Activated naive CD4-positive, alpha-beta T cell treated with anti-CD3 and anti-CD28 coated beads for 36 hours (primary cell): ENCODE measurements at regions not wholly inside any gene's neighbourhood (a gene's known extent, or its start where the extent isn't known, plus 50 kb on each side); places are given as distances from the start of the nearest gene placed in this dataset.

Source experiments
- CTCF ChIA-PET: fragments of 350-600 bp; sonication (Branson Sonifier 250); formaldehyde crosslinking; loops from one replicate; lab custom pipeline; 2021; ENCODE audit warnings: antibody characterized with exemption; lab: Charles Lee
- DNase-seq: peaks from one replicate; pipeline ENCODE4 v3.0.0-alpha.2; 2020
- H3K27ac Mint-ChIP-seq: one replicate; pipeline ENCODE4 v1.8.0; 2021; ENCODE audit warnings: mild to moderate bottlenecking, mixed read lengths
- H3K27me3 Mint-ChIP-seq: one replicate; pipeline ENCODE4 v1.8.0; 2021; ENCODE audit warnings: low read depth, mixed read lengths
- H3K36me3 Mint-ChIP-seq: one replicate; pipeline ENCODE4 v1.8.0; 2021; ENCODE audit warnings: low read depth, mixed read lengths
- H3K4me1 Mint-ChIP-seq: one replicate; pipeline ENCODE4 v1.8.0; 2021; ENCODE audit warnings: low read depth, mixed read lengths
- H3K4me3 Mint-ChIP-seq: one replicate; pipeline ENCODE4 v1.8.0; 2021; ENCODE audit warnings: mild to moderate bottlenecking, moderate library complexity, mixed read lengths
- H3K9me3 Mint-ChIP-seq: one replicate; pipeline ENCODE4 v1.8.0; 2021; ENCODE audit warnings: mixed read lengths
- intact Hi-C: fragments of 100-400 bp; cut with micrococcal nuclease; formaldehyde crosslinking; loops from one replicate; pipeline ENCODE4 v1.15.1; 2023

GRCh38 chr5:12272389-12272788, 368.1 kb upstream of the CTNND2 start:
- no peaks in the 10 kb centered on the region for H3K4me1 Mint-ChIP-seq
- no peaks in the 10 kb centered on the region for H3K27me3 Mint-ChIP-seq
- DNase-seq: no peak
- no peak overlapping the region for H3K27ac Mint-ChIP-seq
- no peak overlapping the region for H3K4me3 Mint-ChIP-seq
- no peaks in the 10 kb centered on the region for H3K36me3 Mint-ChIP-seq
- intact Hi-C loops: no loop called here
- CTCF ChIA-PET: no interaction called here
- H3K9me3 Mint-ChIP-seq: peaks cover 3% of the 10 kb centered on the region

GRCh38 chr5:12270914-12271313, 366.7 kb upstream of the CTNND2 start:
- Mint-ChIP-seq H3K36me3 (no peaks in the 10 kb centered on the region), H3K4me1 (no peaks in the 10 kb centered on the region), H3K9me3 (peaks cover 1% of the 10 kb centered on the region), H3K27ac (no peak overlapping the region), H3K27me3 (no peaks in the 10 kb centered on the region), H3K4me3 (no peak overlapping the region)
- DNase-seq: no peak
- intact Hi-C loops: no loop called here
- CTCF ChIA-PET: no interaction called here

GRCh38 chr5:12269164-12269563, 364.9 kb upstream of the CTNND2 start:
- H3K4me3 Mint-ChIP-seq: no peak overlapping the region
- H3K36me3 Mint-ChIP-seq: no peaks in the 10 kb centered on the region
- no peaks in the 10 kb centered on the region for H3K4me1 Mint-ChIP-seq
- CTCF ChIA-PET: no interaction called here
- no peak for DNase-seq
- intact Hi-C loops: no loop called here
- H3K27me3 Mint-ChIP-seq: no peaks in the 10 kb centered on the region
- no peak overlapping the region for H3K27ac Mint-ChIP-seq
- H3K9me3 Mint-ChIP-seq: peaks cover 1% of the 10 kb centered on the region

GRCh38 chr5:12258549-12258948, 354.3 kb upstream of the CTNND2 start:
- Mint-ChIP-seq H3K9me3 (peaks cover 15% of the 10 kb centered on the region), H3K27ac (no peak overlapping the region), H3K4me1 (no peaks in the 10 kb centered on the region), H3K36me3 (no peaks in the 10 kb centered on the region), H3K4me3 (no peak overlapping the region), H3K27me3 (no peaks in the 10 kb centered on the region)
- DNase-seq: no peak
- CTCF ChIA-PET: no interaction called here
- intact Hi-C loops: no loop called here

GRCh38 chr5:12250454-12250853, 346.2 kb upstream of the CTNND2 start:
- DNase-seq: no peak
- Mint-ChIP-seq H3K27ac (no peak overlapping the region), H3K4me3 (no peak overlapping the region), H3K36me3 (no peaks in the 10 kb centered on the region), H3K4me1 (no peaks in the 10 kb centered on the region), H3K27me3 (no peaks in the 10 kb centered on the region), H3K9me3 (peaks cover 3% of the 10 kb centered on the region)
- intact Hi-C loops: no loop called here
- CTCF ChIA-PET: no interaction called here

GRCh38 chr5:12248831-12249230, 344.6 kb upstream of the CTNND2 start:
- Mint-ChIP-seq H3K36me3 (no peaks in the 10 kb centered on the region), H3K4me3 (no peak overlapping the region), H3K27ac (no peak overlapping the region), H3K4me1 (no peaks in the 10 kb centered on the region), H3K27me3 (no peaks in the 10 kb centered on the region), H3K9me3 (peaks cover 3% of the 10 kb centered on the region)
- CTCF ChIA-PET: no interaction called here
- no peak for DNase-seq
- intact Hi-C loops: no loop called here

- intact Hi-C loops: no loop called here
- Mint-ChIP-seq H3K9me3 (peaks cover 6% of the 10 kb centered on the region), H3K27ac (no peak overlapping the region), H3K27me3 (no peaks in the 10 kb centered on the region), H3K36me3 (no peaks in the 10 kb centered on the region), H3K4me3 (no peak overlapping the region), H3K4me1 (no peaks in the 10 kb centered on the region)
- CTCF ChIA-PET: no interaction called here
- DNase-seq: no peak
Observed at GRCh38 chr5:12246036-12246435, 341.8 kb upstream of the CTNND2 start.

- H3K27me3 Mint-ChIP-seq: no peaks in the 10 kb centered on the region
Observed at GRCh38 chr5:12245429-12245828, 341.2 kb upstream of the CTNND2 start.

GRCh38 chr5:12242950-12243888, 339.0 kb upstream of the CTNND2 start:
- intact Hi-C loops: no loop called here
- DNase-seq: no peak
- H3K27me3 Mint-ChIP-seq: no peaks in the 10 kb centered on the region
- H3K36me3 Mint-ChIP-seq: no peaks in the 10 kb centered on the region
- H3K4me1 Mint-ChIP-seq: no peaks in the 10 kb centered on the region
- CTCF ChIA-PET: no interaction called here
- no peak overlapping the region for H3K4me3 Mint-ChIP-seq
- H3K9me3 Mint-ChIP-seq: peaks cover 6% of the 10 kb centered on the region
- H3K27ac Mint-ChIP-seq: no peak overlapping the region

More at GRCh38 chr5:12245429-12245828, 341.2 kb upstream of the CTNND2 start:
- H3K9me3 Mint-ChIP-seq: peaks cover 6% of the 10 kb centered on the region
- CTCF ChIA-PET: no interaction called here
- no peak overlapping the region for H3K27ac Mint-ChIP-seq
- H3K36me3 Mint-ChIP-seq: no peaks in the 10 kb centered on the region
- H3K4me3 Mint-ChIP-seq: no peak overlapping the region
- H3K4me1 Mint-ChIP-seq: no peaks in the 10 kb centered on the region
- intact Hi-C loops: no loop called here
- no peak for DNase-seq

GRCh38 chr5:12237837-12238575, 333.8 kb upstream of the CTNND2 start:
- no peaks in the 10 kb centered on the region for H3K27me3 Mint-ChIP-seq
- no peak overlapping the region for H3K4me3 Mint-ChIP-seq
- H3K4me1 Mint-ChIP-seq: no peaks in the 10 kb centered on the region
- no peak overlapping the region for H3K27ac Mint-ChIP-seq
- intact Hi-C loops: no loop called here
- no peak for DNase-seq
- H3K9me3 Mint-ChIP-seq: peaks cover 3% of the 10 kb centered on the region
- no peaks in the 10 kb centered on the region for H3K36me3 Mint-ChIP-seq
- CTCF ChIA-PET: no interaction called here

- CTCF ChIA-PET: no interaction called here
- DNase-seq: no peak
- Mint-ChIP-seq H3K4me3 (no peak overlapping the region), H3K4me1 (no peaks in the 10 kb centered on the region), H3K9me3 (peaks cover 6% of the 10 kb centered on the region), H3K27me3 (no peaks in the 10 kb centered on the region), H3K36me3 (no peaks in the 10 kb centered on the region), H3K27ac (no peak overlapping the region)
- intact Hi-C loops: no loop called here
Observed at GRCh38 chr5:12230659-12231058, 326.4 kb upstream of the CTNND2 start.

GRCh38 chr5:12217039-12217438, 312.8 kb upstream of the CTNND2 start:
- no peak overlapping the region for H3K27ac Mint-ChIP-seq
- no peaks in the 10 kb centered on the region for H3K36me3 Mint-ChIP-seq
- H3K9me3 Mint-ChIP-seq: peaks cover 22% of the 10 kb centered on the region
- no peak for DNase-seq
- no peaks in the 10 kb centered on the region for H3K4me1 Mint-ChIP-seq
- H3K27me3 Mint-ChIP-seq: no peaks in the 10 kb centered on the region
- intact Hi-C loops: no loop called here
- CTCF ChIA-PET: no interaction called here
- no peak overlapping the region for H3K4me3 Mint-ChIP-seq
